T-cell (primary cell): ENCODE measurements at regions not wholly inside any gene's neighbourhood (a gene's known extent, or its start where the extent isn't known, plus 50 kb on each side); places are given as distances from the start of the nearest gene placed in this dataset.

Source experiments
- ATAC-seq, 4 experiments: fragments of 200-7000 bp in 3 of 4; fragments of 150-1000 bp in 1 of 4; cut with Tn5 transposase; replicated peaks in 1 of 4; 1 replicate in 3 of 4; 2 replicates in 1 of 4; pipeline ENCODE4 v1.10.0; 2021; ENCODE audit warnings: moderate library complexity in 3 of 4, mild to moderate bottlenecking in 2 of 4, moderate number of reproducible peaks in 1 of 4
- CTCF ChIA-PET, 2 donors: fragments of 300-600 bp; sonication (Branson Sonifier 250); formaldehyde crosslinking; loops; one replicate each; lab custom pipeline; 2022; ENCODE audit warnings: antibody characterized with exemption in 2 of 2; lab: Charles Lee
- POLR2A ChIA-PET, 2 donors: fragments of 300-600 bp; sonication (Branson Sonifier 250); formaldehyde crosslinking; loops; one replicate each; lab custom pipeline; 2022; ENCODE audit warnings: antibody characterized with exemption in 2 of 2; lab: Charles Lee
- DNase-seq, 35 experiments: peaks; one replicate each; pipeline versions ENCODE4 v3.0.0 to v3.0.0-alpha.2; 2013 to 2023
- H3K27ac ChIP-seq: one replicate; pipeline ENCODE4 v1.5.1; 2013; ENCODE audit warnings: low read length
- H3K27me3 ChIP-seq, 2 experiments: replicated peaks in 1 of 2; 1 replicate in 1 of 2; 2 replicates in 1 of 2; pipeline versions ENCODE4 v1.6.1 to v1.7.0; 2013; ENCODE audit warnings: low read length in 1 of 2, mixed read lengths in 1 of 2; ENCODE audit not compliant: control insufficient read depth in 2 of 2, insufficient read depth in 2 of 2; ENCODE audit errors: extremely low read depth in 1 of 2
- H3K36me3 ChIP-seq, 2 donors: 1 replicate in 1 of 2; 2 replicates in 1 of 2; pipeline versions ENCODE4 v1.6.1 to v1.7.0; 2013; ENCODE audit warnings: low read length in 1 of 2; ENCODE audit not compliant: control insufficient read depth in 2 of 2, insufficient read depth in 1 of 2; ENCODE audit errors: extremely low read depth in 1 of 2
- H3K4me1 ChIP-seq, 2 experiments: 1 replicate in 1 of 2; 2 replicates in 1 of 2; pipeline versions ENCODE4 v1.6.1 to v1.7.0; 2013; ENCODE audit warnings: low read length in 2 of 2, mixed read lengths in 1 of 2; ENCODE audit not compliant: insufficient read depth in 2 of 2, control insufficient read depth in 1 of 2; ENCODE audit errors: extremely low read depth in 1 of 2
- H3K4me3 ChIP-seq, 2 donors: 1 replicate in 1 of 2; 2 replicates in 1 of 2; pipeline versions ENCODE4 v1.5.1 to v1.7.0; 2013; ENCODE audit warnings: mild to moderate bottlenecking in 2 of 2, low read length in 1 of 2, moderate library complexity in 1 of 2; ENCODE audit not compliant: control insufficient read depth in 1 of 2; ENCODE audit errors: extremely low read depth in 1 of 2
- H3K9me3 ChIP-seq: 2 replicates; pipeline ENCODE4 v1.7.0; 2013
- H3K27ac Mint-ChIP-seq, 2 donors: one replicate each; pipeline ENCODE4 v1.8.0; 2020 to 2021; ENCODE audit warnings: mild to moderate bottlenecking in 2 of 2, mixed read lengths in 2 of 2
- H3K27me3 Mint-ChIP-seq, 2 donors: one replicate each; pipeline ENCODE4 v1.8.0; 2021 to 2022; ENCODE audit warnings: mixed read lengths in 2 of 2
- H3K36me3 Mint-ChIP-seq: one replicate; pipeline ENCODE4 v1.8.0; 2021; ENCODE audit warnings: mixed read lengths
- H3K4me1 Mint-ChIP-seq, 3 donors: one replicate each; pipeline ENCODE4 v1.8.0; 2020 to 2022; ENCODE audit warnings: mixed read lengths in 3 of 3, mild to moderate bottlenecking in 1 of 3
- H3K4me3 Mint-ChIP-seq, 3 donors: one replicate each; pipeline ENCODE4 v1.8.0; 2020 to 2022; ENCODE audit warnings: mild to moderate bottlenecking in 3 of 3, mixed read lengths in 3 of 3, moderate library complexity in 3 of 3
- H3K9me3 Mint-ChIP-seq, 3 donors: one replicate each; pipeline ENCODE4 v1.8.0; 2020 to 2022; ENCODE audit warnings: mixed read lengths in 3 of 3
- WGBS: methylation state at CpG from one replicate; pipeline ENCODE4 v1.1.5; 2013; ENCODE audit warnings: missing lambda C conversion rate; ENCODE audit not compliant: insufficient coverage; 5-methylcytosine and 5-hydroxymethylcytosine counted together

- ATAC-seq (no peak), DNase-seq (no peak)
- CTCF ChIA-PET, result no interaction called here
- Histone ChIP-seq H3K27me3 (peaks cover 0 to 23% of the 10 kb centered on the region in 2 experiments), H3K36me3 (no peaks in the 10 kb centered on the region), H3K27ac (no peak overlapping the region), H3K4me3 (no peak overlapping the region), H3K4me1 (no peaks in the 10 kb centered on the region), H3K9me3 (no peaks in the 10 kb centered on the region)
- H3K9me3 Mint-ChIP-seq, result no peaks in the 10 kb centered on the region
- H3K4me3 Mint-ChIP-seq, result no peak overlapping the region
- peaks cover 23 to 31% of the 10 kb centered on the region in 2 donors for H3K27me3 Mint-ChIP-seq
- peaks cover 0 to 6% (median 0%) of the 10 kb centered on the region in 3 donors for H3K4me1 Mint-ChIP-seq
- H3K27ac Mint-ChIP-seq, result no peak overlapping the region
- no peaks in the 10 kb centered on the region for H3K36me3 Mint-ChIP-seq
- POLR2A ChIA-PET, result no interaction called here
- 52% methylated on average over 5 of the region's 9 CpGs for WGBS
These were observed 77.3 kb downstream of the EMX2 start for GRCh38 chr10:117619707-117620405.

GRCh38 chr10:117621196-117621595 lies 78.7 kb downstream of the EMX2 start:
- no peak for DNase-seq
- 74% methylated on average over 3 of the region's 7 CpGs for WGBS
- no peaks in the 10 kb centered on the region for H3K9me3 ChIP-seq
- CTCF ChIA-PET, result no interaction called here
- Mint-ChIP-seq H3K36me3 (no peaks in the 10 kb centered on the region), H3K27ac (no peak overlapping the region), H3K9me3 (no peaks in the 10 kb centered on the region), H3K4me1 (peaks cover 0 to 6% (median 0%) of the 10 kb centered on the region in 3 donors), H3K4me3 (no peak overlapping the region), H3K27me3 (peaks cover 15 to 29% of the 10 kb centered on the region in 2 donors)
- peaks cover 0 to 20% of the 10 kb centered on the region in 2 experiments for H3K27me3 ChIP-seq
- H3K27ac ChIP-seq, result no peak overlapping the region
- H3K36me3 ChIP-seq, result no peaks in the 10 kb centered on the region
- ATAC-seq, result no peak
- H3K4me1 ChIP-seq, result no peaks in the 10 kb centered on the region
- POLR2A ChIA-PET, result no interaction called here
- no peak overlapping the region for H3K4me3 ChIP-seq

GRCh38 chr10:117621795-117622420 lies 79.4 kb downstream of the EMX2 start:
- Mint-ChIP-seq H3K27me3 (peaks cover 15 to 24% of the 10 kb centered on the region in 2 donors), H3K27ac (no peak overlapping the region)
- POLR2A ChIA-PET, result interaction anchor here in 1 of 2 donors (0.5 kb wide), 1 partner anchor 53 kb away, joined by 3 read pairs; no protein-coding TSS in a partner anchor

GRCh38 chr10:117622471-117623184 lies 80.1 kb downstream of the EMX2 start:
- H3K9me3 Mint-ChIP-seq, result no peaks in the 10 kb centered on the region
- H3K27ac Mint-ChIP-seq, result no peak overlapping the region
- H3K27me3 Mint-ChIP-seq, result peaks cover 15 to 24% of the 10 kb centered on the region in 2 donors
- H3K4me3 Mint-ChIP-seq, result no peak overlapping the region
- no peak overlapping the region for H3K4me3 ChIP-seq
- no peaks in the 10 kb centered on the region for H3K9me3 ChIP-seq
- H3K27me3 ChIP-seq, result peaks cover 0 to 22% of the 10 kb centered on the region in 2 experiments
- H3K4me1 ChIP-seq, result no peaks in the 10 kb centered on the region
- no peak overlapping the region for H3K27ac ChIP-seq
- H3K4me1 Mint-ChIP-seq, result peaks cover 0 to 6% (median 0%) of the 10 kb centered on the region in 3 donors
- CTCF ChIA-PET, result interaction anchor here in 1 of 2 donors (0.6 kb wide), 1 partner anchor 55 kb away, joined by 4 read pairs; no protein-coding TSS in a partner anchor
- DNase-seq (no peak), ATAC-seq (no peak)
- POLR2A ChIA-PET, result no interaction called here
- WGBS, result 77% methylated on average over 5 of the region's 10 CpGs
- no peaks in the 10 kb centered on the region for H3K36me3 ChIP-seq
- no peaks in the 10 kb centered on the region for H3K36me3 Mint-ChIP-seq

More at GRCh38 chr10:117621795-117622420, 79.4 kb downstream of the EMX2 start:
- H3K9me3 ChIP-seq, result no peaks in the 10 kb centered on the region
- no peak overlapping the region for H3K4me3 ChIP-seq
- no peak for ATAC-seq
- no peaks in the 10 kb centered on the region for H3K4me1 ChIP-seq
- no peaks in the 10 kb centered on the region for H3K36me3 ChIP-seq
- H3K27me3 ChIP-seq, result peaks cover 0 to 20% of the 10 kb centered on the region in 2 experiments
- peaks cover 0 to 6% (median 0%) of the 10 kb centered on the region in 3 donors for H3K4me1 Mint-ChIP-seq
- H3K4me3 Mint-ChIP-seq, result no peak overlapping the region
- DNase-seq, result no peak
- CTCF ChIA-PET, result interaction anchor here in 1 of 2 donors (0.6 kb wide), 1 partner anchor 55 kb away, joined by 4 read pairs; no protein-coding TSS in a partner anchor
- no peaks in the 10 kb centered on the region for H3K36me3 Mint-ChIP-seq
- H3K27ac ChIP-seq, result no peak overlapping the region
- 66% methylated on average over 4 of the region's 8 CpGs for WGBS
- H3K9me3 Mint-ChIP-seq, result no peaks in the 10 kb centered on the region

GRCh38 chr10:117626228-117626627 lies 83.7 kb downstream of the EMX2 start:
- H3K4me1 Mint-ChIP-seq, result peaks cover 0 to 4% (median 0%) of the 10 kb centered on the region in 3 donors
- POLR2A ChIA-PET, result no interaction called here
- H3K4me3 ChIP-seq, result no peak overlapping the region

GRCh38 chr10:117627561-117627960 lies 85.0 kb downstream of the EMX2 start:
- no peaks in the 10 kb centered on the region for H3K36me3 Mint-ChIP-seq
- Histone ChIP-seq H3K36me3 (no peaks in the 10 kb centered on the region), H3K4me1 (no peaks in the 10 kb centered on the region), H3K27me3 (peaks cover 0 to 7% of the 10 kb centered on the region in 2 experiments), H3K4me3 (no peak overlapping the region), H3K9me3 (no peaks in the 10 kb centered on the region), H3K27ac (no peak overlapping the region)
- WGBS, result 74% methylated on average over 4 of the region's 4 CpGs
- peaks cover 2 to 7% of the 10 kb centered on the region in 2 donors for H3K27me3 Mint-ChIP-seq
- H3K27ac Mint-ChIP-seq, result no peak overlapping the region
- DNase-seq (no peak), ATAC-seq (no peak)
- H3K9me3 Mint-ChIP-seq, result no peaks in the 10 kb centered on the region
- H3K4me3 Mint-ChIP-seq, result no peak overlapping the region
- ChIA-PET CTCF (no interaction called here), POLR2A (no interaction called here)
- H3K4me1 Mint-ChIP-seq, result no peaks in the 10 kb centered on the region

More at GRCh38 chr10:117626228-117626627, 83.7 kb downstream of the EMX2 start:
- H3K4me3 Mint-ChIP-seq, result no peak overlapping the region
- no peak overlapping the region for H3K27ac Mint-ChIP-seq
- WGBS, result no CpG with 5 or more reads among the region's 8 CpGs
- H3K9me3 ChIP-seq, result no peaks in the 10 kb centered on the region
- H3K27me3 ChIP-seq, result peaks cover 0 to 18% of the 10 kb centered on the region in 2 experiments
- ATAC-seq (no peak), DNase-seq (no peak)
- H3K36me3 ChIP-seq, result no peaks in the 10 kb centered on the region
- H3K27me3 Mint-ChIP-seq, result peaks cover 11 to 18% of the 10 kb centered on the region in 2 donors
- no peaks in the 10 kb centered on the region for H3K9me3 Mint-ChIP-seq
- H3K27ac ChIP-seq, result no peak overlapping the region
- CTCF ChIA-PET, result no interaction called here
- no peaks in the 10 kb centered on the region for H3K36me3 Mint-ChIP-seq
- H3K4me1 ChIP-seq, result no peaks in the 10 kb centered on the region
